Mucosa of descending colon (tissue), 3 donors: ENCODE measurements at regions not wholly inside any gene's neighbourhood (a gene's known extent, or its start where the extent isn't known, plus 50 kb on each side); places are given as distances from the start of the nearest gene placed in this dataset.
A peak's percentile ranks its signal among the peaks of the same experiment; 100 is the strongest.

Experiments
- ATAC-seq: fragments of 200-7000 bp; cut with Tn5 transposase; one replicate; pipeline ENCODE4 v1.9.1; 2020; ENCODE audit warnings: mild to moderate bottlenecking, moderate library complexity
- DNase-seq, 3 donors: peaks; one replicate each; pipeline ENCODE4 v3.0.0-alpha.2; 2020
- H3K36me3 ChIP-seq: fragments of 200-600 bp; one replicate; pipeline ENCODE4 v1.8.0; 2021; ENCODE audit warnings: low read depth, mild to moderate bottlenecking
- H3K4me1 ChIP-seq: fragments of 200-600 bp; one replicate; pipeline ENCODE4 v1.8.0; 2021; ENCODE audit warnings: low read depth, mild to moderate bottlenecking
- H3K4me3 ChIP-seq: fragments of 200-600 bp; one replicate; pipeline ENCODE4 v1.8.0; 2021; ENCODE audit warnings: mild to moderate bottlenecking
- H3K9me3 ChIP-seq: fragments of 200-600 bp; one replicate; pipeline ENCODE4 v1.8.0; 2021; ENCODE audit warnings: mild to moderate bottlenecking
- CTCF ChIP-seq: fragments of 200-600 bp; IDR thresholded peaks from one replicate; pipeline ENCODE4 v1.8.0; 2022; ENCODE audit warnings: antibody characterized with exemption, mild to moderate bottlenecking
- intact Hi-C, 2 donors: fragments of 100-400 bp; cut with DNase I in 1 of 2; cut with micrococcal nuclease in 1 of 2; formaldehyde crosslinking; loops; one replicate each; pipeline versions ENCODE4 v1.11.0 to v1.11.1; 2022; cut with DNase I, micrococcal nuclease
- donor health status: DM: no; HTN: no; CAD: no; lungs with moderate emphysema.
- donor health status: DM: no; HTN: no; CAD: no.
- donor health status: DM: no; HTN: yes; CAD: no.

- Histone ChIP-seq H3K4me1 (no peaks in the 10 kb centered on the region), H3K4me3 (no peak overlapping the region), H3K9me3 (no peaks in the 10 kb centered on the region), H3K36me3 (no peaks in the 10 kb centered on the region)
- TF ChIP-seq CTCF, result no peak
- intact Hi-C loops, result no loop called here
- ATAC-seq, result no peak
- no peak for DNase-seq
These were observed 95.9 kb upstream of the TRPC3 start for GRCh38 chr4:122047456-122048425.

GRCh38 chr4:122046255-122046654 is 94.4 kb upstream of the TRPC3 start:
- intact Hi-C loops, result no loop called here
- no peaks in the 10 kb centered on the region for H3K9me3 ChIP-seq
- H3K4me3 ChIP-seq, result no peak overlapping the region

GRCh38 chr4:122045533-122045932 is 93.7 kb upstream of the TRPC3 start:
- Histone ChIP-seq H3K4me1 (no peaks in the 10 kb centered on the region), H3K36me3 (no peaks in the 10 kb centered on the region), H3K9me3 (no peaks in the 10 kb centered on the region), H3K4me3 (no peak overlapping the region)
- DNase-seq (peak in 1 of 3 donors; percentile 2), ATAC-seq (no peak)
- intact Hi-C loops, result no loop called here
- TF ChIP-seq CTCF, result no peak

More at GRCh38 chr4:122046255-122046654, 94.4 kb upstream of the TRPC3 start:
- Histone ChIP-seq H3K36me3 (no peaks in the 10 kb centered on the region), H3K4me1 (no peaks in the 10 kb centered on the region)
- TF ChIP-seq CTCF, result no peak
- DNase-seq (no peak), ATAC-seq (no peak)

- H3K4me1 ChIP-seq, result no peaks in the 10 kb centered on the region
- no peak for TF ChIP-seq CTCF
- ATAC-seq, result no peak
- H3K4me3 ChIP-seq, result no peak overlapping the region
- intact Hi-C loops, result no loop called here
- no peaks in the 10 kb centered on the region for H3K9me3 ChIP-seq
- no peak for DNase-seq
- no peaks in the 10 kb centered on the region for H3K36me3 ChIP-seq
These were observed 92.6 kb upstream of the TRPC3 start for GRCh38 chr4:122044501-122044900.

GRCh38 chr4:122041312-122041711 is 89.5 kb upstream of the TRPC3 start:
- Histone ChIP-seq H3K9me3 (no peaks in the 10 kb centered on the region), H3K4me1 (no peaks in the 10 kb centered on the region), H3K36me3 (no peaks in the 10 kb centered on the region), H3K4me3 (no peak overlapping the region)
- intact Hi-C loops, result no loop called here
- TF ChIP-seq CTCF, result no peak
- no peak for DNase-seq
- ATAC-seq, result no peak
